ENCODE measurements at regions not wholly inside any gene's neighbourhood (a gene's known extent, or its start where the extent isn't known, plus 50 kb on each side); places are given as distances from the start of the nearest gene placed in this dataset.
"Not testable (repeated sequence)": the region's sequence is repeated elsewhere in the genome, so short reads cannot be mapped to it uniquely, and the experiment has no call there.

DNA sequence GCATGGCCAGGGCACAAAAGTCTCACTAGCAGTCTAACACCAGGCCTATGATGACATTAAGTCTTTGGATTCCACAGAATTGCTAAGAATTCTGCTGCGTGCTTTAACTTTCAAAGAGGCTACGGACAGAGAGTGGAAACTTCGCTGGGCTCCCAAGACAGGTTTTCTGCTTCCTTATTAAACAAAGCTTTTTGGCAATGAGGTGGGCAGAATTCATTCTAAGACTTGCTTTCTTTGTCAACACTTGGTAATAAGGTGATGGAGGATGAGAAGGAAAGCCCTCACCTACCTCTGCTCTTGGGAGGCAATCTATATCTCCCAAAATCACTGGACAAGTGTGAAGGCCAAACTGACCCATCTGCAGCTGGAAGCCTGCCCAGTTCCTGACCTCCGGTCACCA is 231.9 kb downstream of the ATPSCKMT start:
- Histone ChIP-seq H3K23ac (ENCODE audit: insufficient read length, low read depth, low read length) (no peak overlapping the region), H3K27me3 (ENCODE audit: insufficient read depth, low read length) (no peaks in the 10 kb centered on the region), H3K56ac (ENCODE audit: insufficient read length, low read depth, low read length) (no peak overlapping the region), H2AK5ac (ENCODE audit: insufficient read length, low read length) (no peak overlapping the region), H4K8ac (replicated peaks; ENCODE audit: insufficient read length, low read depth, low read length) (no peak overlapping the region), H3K79me2 (ENCODE audit: insufficient read depth, low read length) (no peaks in the 10 kb centered on the region), H3K4me2 (ENCODE audit: insufficient read depth, insufficient read length, low read length) (no peak overlapping the region), H2BK15ac (ENCODE audit: low read depth, low read length) (no peak overlapping the region), H3K79me1 (ENCODE audit: insufficient read depth, low read depth, low read length, poor library complexity, severe bottlenecking) (no peaks in the 10 kb centered on the region), H3K18ac (ENCODE audit: insufficient read length, low read depth, low read length) (no peak overlapping the region), H4K91ac (ENCODE audit: insufficient read length, low read depth, low read length) (no peak overlapping the region), H3T11ph (ENCODE audit: low read length) (no peak overlapping the region), H2AFZ (ENCODE audit: low read length) (no peak overlapping the region), H2BK20ac (ENCODE audit: low read depth, low read length, poor library complexity, severe bottlenecking) (no peak overlapping the region), H4K5ac (ENCODE audit: insufficient read length, low read depth, low read length) (no peak overlapping the region), H3K9me3 (ENCODE audit: control insufficient read depth, low read depth, low read length) (no peaks in the 10 kb centered on the region), H4K20me1 (ENCODE audit: control insufficient read depth, insufficient read depth, insufficient read length) (no peaks in the 10 kb centered on the region), H3K4me1 (ENCODE audit: insufficient read depth, low read length) (no peaks in the 10 kb centered on the region), H3K14ac (ENCODE audit: insufficient read depth, low read length) (no peak overlapping the region), H3K23me2 (ENCODE audit: insufficient read length, low read depth, low read length, poor library complexity, severe bottlenecking) (no peaks in the 10 kb centered on the region), H3K9ac (ENCODE audit: extremely low read depth, insufficient read length, low read length) (no peak overlapping the region), H3K27ac (ENCODE audit: insufficient read length, low read depth, low read length) (no peak overlapping the region), H3K4ac (ENCODE audit: low read depth, low read length) (no peak overlapping the region), H2BK5ac (ENCODE audit: insufficient read length, low read length) (no peak overlapping the region), H2BK12ac (ENCODE audit: insufficient read length, low read depth, low read length) (no peak overlapping the region), H2BK120ac (ENCODE audit: low read depth, low read length, poor library complexity, severe bottlenecking) (no peak overlapping the region)
- Mint-ChIP-seq H3K4me3 (no peak overlapping the region), H3K27ac (no peak overlapping the region; a peak in 1 of 7 replicates), H3K27me3 (ENCODE audit: low read depth) (no peaks in the 10 kb centered on the region; the same call in 1 of the 2 replicates), H3K36me3 (ENCODE audit: insufficient read depth in 1 of 3, low read depth in 3 of 3) (peaks cover 0 to 4% (median 0%) of the 10 kb centered on the region in 3 experiments; a peak in 3 of 7 replicates), H3K9me3 (peaks cover 11% of the 10 kb centered on the region in 2 experiments), H3K4me1 (peaks cover 7 to 9% of the 10 kb centered on the region in 2 experiments; a peak in 2 of 4 replicates)
- DNase-seq: no peak
- WGBS (ENCODE audit: extremely low coverage, insufficient read length, low lambda C conversion rate): no CpG with 5 or more reads among the region's 4 CpGs
- TF ChIP-seq, protein P1, sequence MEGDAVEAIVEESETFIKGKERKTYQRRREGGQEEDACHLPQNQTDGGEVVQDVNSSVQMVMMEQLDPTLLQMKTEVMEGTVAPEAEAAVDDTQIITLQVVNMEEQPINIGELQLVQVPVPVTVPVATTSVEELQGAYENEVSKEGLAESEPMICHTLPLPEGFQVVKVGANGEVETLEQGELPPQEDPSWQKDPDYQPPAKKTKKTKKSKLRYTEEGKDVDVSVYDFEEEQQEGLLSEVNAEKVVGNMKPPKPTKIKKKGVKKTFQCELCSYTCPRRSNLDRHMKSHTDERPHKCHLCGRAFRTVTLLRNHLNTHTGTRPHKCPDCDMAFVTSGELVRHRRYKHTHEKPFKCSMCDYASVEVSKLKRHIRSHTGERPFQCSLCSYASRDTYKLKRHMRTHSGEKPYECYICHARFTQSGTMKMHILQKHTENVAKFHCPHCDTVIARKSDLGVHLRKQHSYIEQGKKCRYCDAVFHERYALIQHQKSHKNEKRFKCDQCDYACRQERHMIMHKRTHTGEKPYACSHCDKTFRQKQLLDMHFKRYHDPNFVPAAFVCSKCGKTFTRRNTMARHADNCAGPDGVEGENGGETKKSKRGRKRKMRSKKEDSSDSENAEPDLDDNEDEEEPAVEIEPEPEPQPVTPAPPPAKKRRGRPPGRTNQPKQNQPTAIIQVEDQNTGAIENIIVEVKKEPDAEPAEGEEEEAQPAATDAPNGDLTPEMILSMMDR (conservative IDR thresholded peaks at IDR 0.05): no peak

DNA sequence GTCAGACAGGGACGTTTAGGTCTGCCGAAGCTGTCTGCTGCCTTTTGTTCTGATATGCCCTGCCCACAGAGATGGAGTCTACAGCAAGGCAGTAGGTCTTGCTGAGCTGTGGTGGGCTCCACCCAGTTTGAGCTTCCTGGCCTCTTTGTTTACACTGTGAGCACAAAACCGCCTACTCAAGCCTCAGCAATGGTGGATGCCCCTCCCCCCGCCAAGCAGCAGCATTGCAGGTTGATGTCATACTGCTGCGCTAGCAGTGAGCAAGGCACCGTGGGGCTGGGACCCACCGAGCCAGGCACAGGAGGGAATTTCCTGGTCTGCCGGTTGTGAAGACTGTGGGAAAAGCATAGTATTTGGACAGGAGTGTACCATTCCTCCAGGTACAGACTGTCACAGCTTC is 233.1 kb downstream of the ATPSCKMT start:
- not testable (repeated sequence) for H2BK120ac ChIP-seq (ENCODE audit: low read depth, low read length, poor library complexity, severe bottlenecking); H3K4ac ChIP-seq (ENCODE audit: low read depth, low read length); H3K27ac ChIP-seq (ENCODE audit: insufficient read length, low read depth, low read length); H3K9me3 ChIP-seq (ENCODE audit: control insufficient read depth, low read depth, low read length); H3K23ac ChIP-seq (ENCODE audit: insufficient read length, low read depth, low read length); H3K4me2 ChIP-seq (ENCODE audit: insufficient read depth, insufficient read length, low read length); H2BK12ac ChIP-seq (ENCODE audit: insufficient read length, low read depth, low read length); H2BK20ac ChIP-seq (ENCODE audit: low read depth, low read length, poor library complexity, severe bottlenecking); H3K79me2 ChIP-seq (ENCODE audit: insufficient read depth, low read length); H3T11ph ChIP-seq (ENCODE audit: low read length); H3K36me3 Mint-ChIP-seq (ENCODE audit: insufficient read depth in 1 of 3, low read depth in 3 of 3); H4K8ac ChIP-seq (replicated peaks; ENCODE audit: insufficient read length, low read depth, low read length); H3K23me2 ChIP-seq (ENCODE audit: insufficient read length, low read depth, low read length, poor library complexity, severe bottlenecking); H3K4me1 Mint-ChIP-seq; H3K4me1 ChIP-seq (ENCODE audit: insufficient read depth, low read length); H3K9ac ChIP-seq (ENCODE audit: extremely low read depth, insufficient read length, low read length); H3K4me3 Mint-ChIP-seq; H3K14ac ChIP-seq (ENCODE audit: insufficient read depth, low read length); H4K5ac ChIP-seq (ENCODE audit: insufficient read length, low read depth, low read length); H2AFZ ChIP-seq (ENCODE audit: low read length); H3K56ac ChIP-seq (ENCODE audit: insufficient read length, low read depth, low read length); H2BK15ac ChIP-seq (ENCODE audit: low read depth, low read length); H2AK5ac ChIP-seq (ENCODE audit: insufficient read length, low read length); H4K91ac ChIP-seq (ENCODE audit: insufficient read length, low read depth, low read length); H3K79me1 ChIP-seq (ENCODE audit: insufficient read depth, low read depth, low read length, poor library complexity, severe bottlenecking); H2BK5ac ChIP-seq (ENCODE audit: insufficient read length, low read length); H3K27me3 ChIP-seq (ENCODE audit: insufficient read depth, low read length); H3K27me3 Mint-ChIP-seq (ENCODE audit: low read depth); H4K20me1 ChIP-seq (ENCODE audit: control insufficient read depth, insufficient read depth, insufficient read length); H3K18ac ChIP-seq (ENCODE audit: insufficient read length, low read depth, low read length)
- peak; percentile 61 for DNase-seq
- 0 out of 7 replicates have a peak overlapping the region, but pooled peaks of 1 of the 3 experiments have one; percentile 49 for H3K27ac Mint-ChIP-seq
- H3K9me3 Mint-ChIP-seq: peaks cover 15 to 17% of the 10 kb centered on the region in 2 experiments
- no CpG with 5 or more reads among the region's 8 CpGs for WGBS (ENCODE audit: extremely low coverage, insufficient read length, low lambda C conversion rate)
